ENCODE measurements at regions not wholly inside any gene's neighbourhood (a gene's known extent, or its start where the extent isn't known, plus 50 kb on each side); places are given as distances from the start of the nearest gene placed in this dataset.
"Not testable (repeated sequence)": the region's sequence is repeated elsewhere in the genome, so short reads cannot be mapped to it uniquely, and the experiment has no call there.

- not testable (repeated sequence) for H3K27me3 ChIP-seq (ENCODE audit: insufficient read depth, low read length); H3K9ac ChIP-seq (ENCODE audit: low read depth, low read length); H3K9me3 ChIP-seq (ENCODE audit: insufficient read depth, low read depth, low read length); H3K27ac ChIP-seq (ENCODE audit: low read length); H3K36me3 ChIP-seq (ENCODE audit: insufficient read depth, low read depth, low read length); H3K4me3 ChIP-seq (ENCODE audit: low read length)
- H3K4me1 ChIP-seq (ENCODE audit: insufficient read depth, low read length): peaks cover 31% of the 10 kb centered on the region
Measured at GRCh38 chr6:56719315-56720058, 76.8 kb upstream of the DST start.

GRCh38 chr6:56718236-56718635 is 75.5 kb upstream of the DST start:
- H3K9ac ChIP-seq (ENCODE audit: low read depth, low read length): no peak overlapping the region
- no peak overlapping the region for H3K27ac ChIP-seq (ENCODE audit: low read length)
- H3K4me1 ChIP-seq (ENCODE audit: insufficient read depth, low read length): peaks cover 40% of the 10 kb centered on the region
- H3K9me3 ChIP-seq (ENCODE audit: insufficient read depth, low read depth, low read length): no peaks in the 10 kb centered on the region; the same call in none of the 2 replicates
- peaks cover 3% of the 10 kb centered on the region; the same call in 1 of the 2 replicates for H3K36me3 ChIP-seq (ENCODE audit: insufficient read depth, low read depth, low read length)
- H3K27me3 ChIP-seq (ENCODE audit: insufficient read depth, low read length): no peaks in the 10 kb centered on the region
- H3K4me3 ChIP-seq (ENCODE audit: low read length): no peak overlapping the region

GRCh38 chr6:56716229-56716628 is 73.5 kb upstream of the DST start:
- Histone ChIP-seq H3K4me3 (ENCODE audit: low read length) (no peak overlapping the region), H3K4me1 (ENCODE audit: insufficient read depth, low read length) (peaks cover 45% of the 10 kb centered on the region), H3K9ac (ENCODE audit: low read depth, low read length) (no peak overlapping the region), H3K9me3 (ENCODE audit: insufficient read depth, low read depth, low read length) (no peaks in the 10 kb centered on the region; the same call in 1 of the 2 replicates), H3K36me3 (ENCODE audit: insufficient read depth, low read depth, low read length) (peaks cover 3% of the 10 kb centered on the region; the same call in 1 of the 2 replicates), H3K27me3 (ENCODE audit: insufficient read depth, low read length) (no peaks in the 10 kb centered on the region), H3K27ac (ENCODE audit: low read length) (no peak overlapping the region)

GRCh38 chr6:56715741-56716140 is 73.1 kb upstream of the DST start:
- peaks cover 45% of the 10 kb centered on the region for H3K4me1 ChIP-seq (ENCODE audit: insufficient read depth, low read length)

GRCh38 chr6:56714982-56715456 is 72.3 kb upstream of the DST start:
- Histone ChIP-seq H3K9ac (ENCODE audit: low read depth, low read length) (no peak overlapping the region), H3K9me3 (ENCODE audit: insufficient read depth, low read depth, low read length) (no peaks in the 10 kb centered on the region; the same call in 1 of the 2 replicates), H3K4me3 (ENCODE audit: low read length) (no peak overlapping the region), H3K27ac (ENCODE audit: low read length) (no peak overlapping the region), H3K27me3 (ENCODE audit: insufficient read depth, low read length) (no peaks in the 10 kb centered on the region), H3K4me1 (ENCODE audit: insufficient read depth, low read length) (peaks cover 51% of the 10 kb centered on the region), H3K36me3 (ENCODE audit: insufficient read depth, low read depth, low read length) (peaks cover 3% of the 10 kb centered on the region; the same call in 1 of the 2 replicates)

More at GRCh38 chr6:56715741-56716140, 73.1 kb upstream of the DST start:
- Histone ChIP-seq H3K27me3 (ENCODE audit: insufficient read depth, low read length) (no peaks in the 10 kb centered on the region), H3K4me3 (ENCODE audit: low read length) (no peak overlapping the region), H3K9me3 (ENCODE audit: insufficient read depth, low read depth, low read length) (no peaks in the 10 kb centered on the region; the same call in 1 of the 2 replicates), H3K9ac (ENCODE audit: low read depth, low read length) (no peak overlapping the region), H3K27ac (ENCODE audit: low read length) (no peak overlapping the region), H3K36me3 (ENCODE audit: insufficient read depth, low read depth, low read length) (peaks cover 3% of the 10 kb centered on the region; the same call in 1 of the 2 replicates)

- Histone ChIP-seq H3K9ac (ENCODE audit: low read depth, low read length) (no peak overlapping the region), H3K4me1 (ENCODE audit: insufficient read depth, low read length) (peaks cover 59% of the 10 kb centered on the region), H3K36me3 (ENCODE audit: insufficient read depth, low read depth, low read length) (peaks cover 3% of the 10 kb centered on the region; the same call in 1 of the 2 replicates), H3K4me3 (ENCODE audit: low read length) (no peak overlapping the region), H3K9me3 (ENCODE audit: insufficient read depth, low read depth, low read length) (no peaks in the 10 kb centered on the region; the same call in 1 of the 2 replicates), H3K27ac (ENCODE audit: low read length) (no peak overlapping the region), H3K27me3 (ENCODE audit: insufficient read depth, low read length) (no peaks in the 10 kb centered on the region)
Measured at GRCh38 chr6:56714273-56714672, 71.6 kb upstream of the DST start.

- H3K9me3 ChIP-seq (ENCODE audit: insufficient read depth, low read depth, low read length): no peaks in the 10 kb centered on the region; the same call in 1 of the 2 replicates
- H3K4me3 ChIP-seq (ENCODE audit: low read length): no peak overlapping the region
- peaks cover 64% of the 10 kb centered on the region for H3K4me1 ChIP-seq (ENCODE audit: insufficient read depth, low read length)
- H3K9ac ChIP-seq (ENCODE audit: low read depth, low read length): no peak overlapping the region
- no peaks in the 10 kb centered on the region for H3K27me3 ChIP-seq (ENCODE audit: insufficient read depth, low read length)
- H3K27ac ChIP-seq (ENCODE audit: low read length): no peak overlapping the region
- H3K36me3 ChIP-seq (ENCODE audit: insufficient read depth, low read depth, low read length): peaks cover under 1% of the 10 kb centered on the region; the same call in 1 of the 2 replicates
Measured at GRCh38 chr6:56713254-56713672, 70.6 kb upstream of the DST start.

- no peak overlapping the region for H3K27ac ChIP-seq (ENCODE audit: low read length)
- no peaks in the 10 kb centered on the region for H3K36me3 ChIP-seq (ENCODE audit: insufficient read depth, low read depth, low read length)
- H3K27me3 ChIP-seq (ENCODE audit: insufficient read depth, low read length): no peaks in the 10 kb centered on the region
- H3K9me3 ChIP-seq (ENCODE audit: insufficient read depth, low read depth, low read length): no peaks in the 10 kb centered on the region
- H3K4me1 ChIP-seq (ENCODE audit: insufficient read depth, low read length): peaks cover 50% of the 10 kb centered on the region
- H3K4me3 ChIP-seq (ENCODE audit: low read length): no peak overlapping the region
- H3K9ac ChIP-seq (ENCODE audit: low read depth, low read length): no peak overlapping the region
Measured at GRCh38 chr6:56710967-56711366, 68.3 kb upstream of the DST start.

GRCh38 chr6:56709650-56710049 is 67.0 kb upstream of the DST start:
- H3K4me3 ChIP-seq (ENCODE audit: low read length): no peak overlapping the region
- H3K4me1 ChIP-seq (ENCODE audit: insufficient read depth, low read length): peaks cover 36% of the 10 kb centered on the region
- H3K36me3 ChIP-seq (ENCODE audit: insufficient read depth, low read depth, low read length): no peaks in the 10 kb centered on the region
- H3K9me3 ChIP-seq (ENCODE audit: insufficient read depth, low read depth, low read length): no peaks in the 10 kb centered on the region
- no peaks in the 10 kb centered on the region for H3K27me3 ChIP-seq (ENCODE audit: insufficient read depth, low read length)
- H3K27ac ChIP-seq (ENCODE audit: low read length): no peak overlapping the region
- no peak overlapping the region for H3K9ac ChIP-seq (ENCODE audit: low read depth, low read length)

GRCh38 chr6:56708810-56709597 is 66.3 kb upstream of the DST start:
- Histone ChIP-seq H3K9ac (ENCODE audit: low read depth, low read length) (no peak overlapping the region), H3K36me3 (ENCODE audit: insufficient read depth, low read depth, low read length) (no peaks in the 10 kb centered on the region), H3K9me3 (ENCODE audit: insufficient read depth, low read depth, low read length) (no peaks in the 10 kb centered on the region), H3K27ac (ENCODE audit: low read length) (no peak overlapping the region), H3K4me3 (ENCODE audit: low read length) (no peak overlapping the region), H3K4me1 (ENCODE audit: insufficient read depth, low read length) (peaks cover 31% of the 10 kb centered on the region), H3K27me3 (ENCODE audit: insufficient read depth, low read length) (no peaks in the 10 kb centered on the region)

- peaks cover 19% of the 10 kb centered on the region; the same call in 1 of the 2 replicates for H3K4me1 ChIP-seq (ENCODE audit: insufficient read depth, low read length)
- H3K27ac ChIP-seq (ENCODE audit: low read length): no peak overlapping the region
- no peak overlapping the region for H3K4me3 ChIP-seq (ENCODE audit: low read length)
- H3K9me3 ChIP-seq (ENCODE audit: insufficient read depth, low read depth, low read length): no peaks in the 10 kb centered on the region
- H3K36me3 ChIP-seq (ENCODE audit: insufficient read depth, low read depth, low read length): peaks cover 4% of the 10 kb centered on the region; the same call in 1 of the 2 replicates
- H3K9ac ChIP-seq (ENCODE audit: low read depth, low read length): no peak overlapping the region
- no peaks in the 10 kb centered on the region for H3K27me3 ChIP-seq (ENCODE audit: insufficient read depth, low read length)
Measured at GRCh38 chr6:56706981-56707726, 64.5 kb upstream of the DST start.

All from iPS-20b (cell line).